Sigmoid colon (tissue), 6 donors: ENCODE measurements at regions not wholly inside any gene's neighbourhood (a gene's known extent, or its start where the extent isn't known, plus 50 kb on each side); places are given as distances from the start of the nearest gene placed in this dataset.

Experiments
- DNase-seq: peaks from one replicate; pipeline ENCODE4 v3.0.0-alpha.2; 2019
- H3K27ac ChIP-seq, 4 donors: fragments of 200-600 bp; sonication (generic); one replicate each; pipeline ENCODE4 v1.5.1; 2016 to 2019; ENCODE audit warnings: mild to moderate bottlenecking in 1 of 4
- H3K27me3 ChIP-seq, 3 donors: fragments of 200-600 bp; sonication (generic); one replicate each; pipeline ENCODE4 v1.5.1; 2019; ENCODE audit warnings: mild to moderate bottlenecking in 1 of 3
- H3K36me3 ChIP-seq, 4 donors: fragments of 200-600 bp; sonication (generic); one replicate each; pipeline ENCODE4 v1.5.1; 2016 to 2019
- H3K4me1 ChIP-seq, 4 donors: fragments of 200-600 bp; sonication (generic); one replicate each; pipeline ENCODE4 v1.5.1; 2017 to 2019
- H3K4me3 ChIP-seq, 4 donors: fragments of 200-600 bp; sonication (generic); one replicate each; pipeline ENCODE4 v1.5.1; 2017 to 2019; ENCODE audit warnings: mild to moderate bottlenecking in 2 of 4, moderate library complexity in 1 of 4
- H3K9me3 ChIP-seq, 4 donors: fragments of 200-600 bp in 3 of 4; sonication (generic) in 3 of 4; one replicate each; pipeline versions ENCODE4 v1.5.1 to v1.6.1; 2013 to 2019
- CTCF ChIP-seq, 4 experiments: fragments of 450-650 bp in 3 of 4; fragments of 200-600 bp in 1 of 4; IDR thresholded peaks; one replicate each; pipeline ENCODE4 v1.5.1; 2016 to 2019; ENCODE audit warnings: antibody characterized with exemption in 4 of 4, mild to moderate bottlenecking in 3 of 4, moderate library complexity in 2 of 4
- EP300 ChIP-seq, 4 donors: sonication (generic); formaldehyde crosslinking; IDR thresholded peaks; one replicate each; pipeline ENCODE4 v1.6.1; 2017; ENCODE audit warnings: antibody characterized with exemption in 4 of 4
- POLR2A ChIP-seq, 2 donors: fragments of 450-650 bp; IDR thresholded peaks; one replicate each; pipeline ENCODE4 v1.6.1; 2016; ENCODE audit warnings: antibody characterized with exemption in 2 of 2, mild to moderate bottlenecking in 2 of 2, moderate library complexity in 2 of 2
- POLR2AphosphoS5 ChIP-seq, 4 donors: sonication (generic); formaldehyde crosslinking; IDR thresholded peaks; one replicate each; pipeline ENCODE4 v1.6.1; 2017; ENCODE audit warnings: antibody characterized with exemption in 4 of 4
- WGBS, 2 donors: extraction: QIAGEN DNeasy Blood & Tissue Kit; methylation state at CpG; one replicate each; pipeline ENCODE4 v1.1.7; 2013; 5-methylcytosine and 5-hydroxymethylcytosine counted together
- intact Hi-C: fragments of 100-400 bp; cut with DNase I; formaldehyde crosslinking; loops from one replicate; pipeline ENCODE4 v1.15.1; 2023
- donor health status: healthy with polysubstance abuse.
- donor health status: healthy.

GRCh38 chr2:20537423-20538307 lies 90.8 kb downstream of the RHOB start:
- no peak overlapping the region for H3K4me3 ChIP-seq
- no peaks in the 10 kb centered on the region for H3K27me3 ChIP-seq
- peaks cover 0 to 8% (median 0%) of the 10 kb centered on the region in 4 donors for H3K4me1 ChIP-seq
- TF ChIP-seq POLR2AphosphoS5 (IDR thresholded peaks at IDR 0.05) (no peak), EP300 (IDR thresholded peaks at IDR 0.05) (no peak)
- intact Hi-C loops, result no loop called here
- no peak for DNase-seq
- no peak overlapping the region for H3K27ac ChIP-seq
- H3K9me3 ChIP-seq, result no peaks in the 10 kb centered on the region
- H3K36me3 ChIP-seq, result no peaks in the 10 kb centered on the region
- WGBS, 2 donors, result 86 to 88% methylated on average over 17 of the region's 17 CpGs

- DNase-seq, result no peak
- intact Hi-C loops, result no loop called here
- 74 to 80% methylated on average over 8 of the region's 8 CpGs for WGBS, 2 donors
- Histone ChIP-seq H3K36me3 (no peaks in the 10 kb centered on the region), H3K27me3 (no peaks in the 10 kb centered on the region), H3K27ac (no peak overlapping the region), H3K4me3 (no peak overlapping the region), H3K9me3 (no peaks in the 10 kb centered on the region), H3K4me1 (peaks cover 0 to 13% (median 3%) of the 10 kb centered on the region in 4 donors)
- no peak for TF ChIP-seq POLR2A (IDR thresholded peaks at IDR 0.05)
- no peak for TF ChIP-seq POLR2AphosphoS5 (IDR thresholded peaks at IDR 0.05)
- no peak for TF ChIP-seq EP300 (IDR thresholded peaks at IDR 0.05)
- no peak for TF ChIP-seq CTCF (IDR thresholded peaks at IDR 0.05)
Measured at GRCh38 chr2:20538308-20539132, 91.6 kb downstream of the RHOB start.

- no peak for DNase-seq
- Histone ChIP-seq H3K27ac (no peak overlapping the region), H3K27me3 (no peaks in the 10 kb centered on the region), H3K36me3 (no peaks in the 10 kb centered on the region), H3K4me3 (no peak overlapping the region), H3K4me1 (peaks cover 0 to 13% (median 3%) of the 10 kb centered on the region in 4 donors), H3K9me3 (no peaks in the 10 kb centered on the region)
- 51 to 68% methylated on average over 6 of the region's 6 CpGs for WGBS, 2 donors
- TF ChIP-seq POLR2A (IDR thresholded peaks at IDR 0.05), result no peak
- TF ChIP-seq CTCF (IDR thresholded peaks at IDR 0.05), result no peak
- TF ChIP-seq POLR2AphosphoS5 (IDR thresholded peaks at IDR 0.05), result no peak
- no peak for TF ChIP-seq EP300 (IDR thresholded peaks at IDR 0.05)
- intact Hi-C loops, result no loop called here
Measured at GRCh38 chr2:20539133-20539719, 92.4 kb downstream of the RHOB start.

GRCh38 chr2:20539776-20540586 lies 93.1 kb downstream of the RHOB start:
- intact Hi-C loops, result no loop called here
- H3K27me3 ChIP-seq, result no peaks in the 10 kb centered on the region
- H3K27ac ChIP-seq, result no peak overlapping the region
- H3K4me1 ChIP-seq, result peaks cover 0 to 13% (median 3%) of the 10 kb centered on the region in 4 donors
- H3K9me3 ChIP-seq, result no peaks in the 10 kb centered on the region
- no peak overlapping the region for H3K4me3 ChIP-seq
- H3K36me3 ChIP-seq, result no peaks in the 10 kb centered on the region
- DNase-seq, result no peak
- WGBS, 2 donors, result 88% methylated on average over 26 of the region's 26 CpGs
- TF ChIP-seq EP300 (IDR thresholded peaks at IDR 0.05) (no peak), POLR2AphosphoS5 (IDR thresholded peaks at IDR 0.05) (no peak), POLR2A (IDR thresholded peaks at IDR 0.05) (no peak), CTCF (IDR thresholded peaks at IDR 0.05) (no peak)
